Nephron progenitor cell (in vitro differentiated cells): ENCODE measurements at regions not wholly inside any gene's neighbourhood (a gene's known extent, or its start where the extent isn't known, plus 50 kb on each side); places are given as distances from the start of the nearest gene placed in this dataset.
"Not testable (repeated sequence)": the region's sequence is repeated elsewhere in the genome, so short reads cannot be mapped to it uniquely, and the experiment has no call there.

Experiments
- DNase-seq: peaks from one replicate; pipeline ENCODE4 v3.0.0; 2021
- H3K27ac Mint-ChIP-seq: 2 replicates; pipeline ENCODE4 v1.8.0; 2021; ENCODE audit warnings: mild to moderate bottlenecking, moderate library complexity, mixed read lengths
- H3K27me3 Mint-ChIP-seq: 2 replicates; pipeline ENCODE4 v1.8.0; 2021; ENCODE audit warnings: mild to moderate bottlenecking, low read depth, mixed read lengths; ENCODE audit not compliant: poor library complexity
- H3K36me3 Mint-ChIP-seq: 2 replicates; pipeline ENCODE4 v1.8.0; 2021; ENCODE audit warnings: low read depth, mixed read lengths
- H3K4me1 Mint-ChIP-seq: 2 replicates; pipeline ENCODE4 v1.8.0; 2021; ENCODE audit warnings: mixed read lengths
- H3K4me3 Mint-ChIP-seq: 2 replicates; pipeline ENCODE4 v1.8.0; 2021; ENCODE audit warnings: mild to moderate bottlenecking, moderate library complexity, mixed read lengths
- H3K9me3 Mint-ChIP-seq: 2 replicates; pipeline ENCODE4 v1.8.0; 2021; ENCODE audit warnings: mild to moderate bottlenecking, moderate library complexity, mixed read lengths
- TF ChIP-seq, protein P1 (sequence below): fragments of 200-600 bp; sonication (generic); IDR thresholded peaks from 2 replicates; pipeline ENCODE4 v1.5.0; 2021; ENCODE audit warnings: antibody characterized with exemption

DNA sequence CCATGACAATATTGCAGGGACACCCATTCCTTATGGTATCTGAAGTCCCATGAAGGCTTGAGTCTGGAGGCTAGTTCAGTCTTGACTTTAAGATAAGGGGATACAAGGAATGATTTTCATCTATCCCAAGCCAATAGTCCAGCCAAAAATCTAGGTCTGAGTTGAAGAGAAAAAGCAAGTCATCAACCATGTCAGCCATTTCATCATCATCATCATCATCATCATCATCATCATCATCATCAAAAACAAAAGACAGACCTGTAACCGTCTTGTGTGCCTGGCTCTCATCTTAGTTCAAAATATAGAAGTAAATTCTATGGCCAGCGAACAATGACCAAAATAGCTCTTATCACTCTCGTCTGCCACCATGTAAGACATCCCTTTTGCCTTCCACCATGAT, 59.5 kb upstream of the FAM90A26 start:
- not testable (repeated sequence) for H3K36me3 Mint-ChIP-seq, H3K4me1 Mint-ChIP-seq, H3K4me3 Mint-ChIP-seq, DNase-seq, H3K27ac Mint-ChIP-seq, H3K27me3 Mint-ChIP-seq
- H3K9me3 Mint-ChIP-seq: peaks cover 41% of the 10 kb centered on the region

DNA sequence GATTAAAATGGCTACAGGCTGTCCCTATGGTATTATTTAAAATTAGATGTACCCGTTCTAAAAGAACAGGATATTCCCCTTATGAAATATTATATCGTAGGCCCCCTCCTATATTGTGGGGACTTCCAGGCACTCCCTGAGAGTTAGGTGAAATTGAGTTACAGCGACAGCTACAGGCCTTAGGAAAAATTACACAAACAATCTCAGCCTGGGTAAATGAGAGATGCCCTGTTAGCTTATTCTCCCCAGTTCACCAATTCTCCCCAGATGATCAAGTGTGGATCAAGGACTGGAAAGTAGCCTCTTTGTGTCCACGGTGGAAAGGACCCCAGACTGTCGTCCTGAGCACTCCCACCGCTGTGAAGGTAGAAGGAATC, 67.1 kb upstream of the FAM90A26 start:
- not testable (repeated sequence) for H3K4me3 Mint-ChIP-seq, H3K4me1 Mint-ChIP-seq, H3K27me3 Mint-ChIP-seq, H3K27ac Mint-ChIP-seq, H3K36me3 Mint-ChIP-seq, DNase-seq
- H3K9me3 Mint-ChIP-seq: peaks cover 39% of the 10 kb centered on the region
- TF ChIP-seq, protein P1, sequence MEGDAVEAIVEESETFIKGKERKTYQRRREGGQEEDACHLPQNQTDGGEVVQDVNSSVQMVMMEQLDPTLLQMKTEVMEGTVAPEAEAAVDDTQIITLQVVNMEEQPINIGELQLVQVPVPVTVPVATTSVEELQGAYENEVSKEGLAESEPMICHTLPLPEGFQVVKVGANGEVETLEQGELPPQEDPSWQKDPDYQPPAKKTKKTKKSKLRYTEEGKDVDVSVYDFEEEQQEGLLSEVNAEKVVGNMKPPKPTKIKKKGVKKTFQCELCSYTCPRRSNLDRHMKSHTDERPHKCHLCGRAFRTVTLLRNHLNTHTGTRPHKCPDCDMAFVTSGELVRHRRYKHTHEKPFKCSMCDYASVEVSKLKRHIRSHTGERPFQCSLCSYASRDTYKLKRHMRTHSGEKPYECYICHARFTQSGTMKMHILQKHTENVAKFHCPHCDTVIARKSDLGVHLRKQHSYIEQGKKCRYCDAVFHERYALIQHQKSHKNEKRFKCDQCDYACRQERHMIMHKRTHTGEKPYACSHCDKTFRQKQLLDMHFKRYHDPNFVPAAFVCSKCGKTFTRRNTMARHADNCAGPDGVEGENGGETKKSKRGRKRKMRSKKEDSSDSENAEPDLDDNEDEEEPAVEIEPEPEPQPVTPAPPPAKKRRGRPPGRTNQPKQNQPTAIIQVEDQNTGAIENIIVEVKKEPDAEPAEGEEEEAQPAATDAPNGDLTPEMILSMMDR: peak; percentile 38

DNA sequence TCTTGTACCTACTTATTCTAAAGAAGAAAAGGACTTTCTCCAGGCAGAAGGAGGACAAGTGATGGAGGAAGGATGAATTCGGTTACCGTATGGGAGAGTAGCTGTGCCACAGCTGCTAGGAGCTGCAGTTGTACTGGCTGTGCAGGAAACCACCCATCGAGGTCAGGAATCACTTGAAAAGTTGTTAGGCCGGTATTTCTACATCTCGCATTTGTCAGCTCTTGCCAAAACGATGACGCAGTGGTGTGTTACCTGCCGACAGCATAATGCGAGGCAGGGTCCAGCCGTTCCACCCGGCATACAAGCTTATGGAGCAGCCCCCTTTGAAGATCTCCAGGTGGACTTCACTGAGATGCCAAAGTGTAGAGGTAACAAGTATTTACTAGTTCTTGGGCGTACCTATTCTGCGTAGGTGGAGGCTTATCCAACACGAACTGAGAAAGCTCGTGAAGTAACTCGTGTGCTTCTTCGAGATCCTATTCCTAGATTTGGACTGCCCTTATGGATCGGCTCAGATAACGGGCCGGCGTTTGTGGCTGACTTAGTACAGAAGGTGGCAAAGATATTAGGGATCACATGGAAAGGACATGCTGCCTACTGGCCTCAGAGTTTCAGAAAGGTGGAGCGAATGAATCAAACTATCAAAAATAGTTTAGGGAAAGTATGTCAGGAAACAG, 67.6 kb upstream of the FAM90A26 start:
- H3K4me1 Mint-ChIP-seq, H3K4me3 Mint-ChIP-seq, H3K27ac Mint-ChIP-seq: not testable (repeated sequence)

DNA sequence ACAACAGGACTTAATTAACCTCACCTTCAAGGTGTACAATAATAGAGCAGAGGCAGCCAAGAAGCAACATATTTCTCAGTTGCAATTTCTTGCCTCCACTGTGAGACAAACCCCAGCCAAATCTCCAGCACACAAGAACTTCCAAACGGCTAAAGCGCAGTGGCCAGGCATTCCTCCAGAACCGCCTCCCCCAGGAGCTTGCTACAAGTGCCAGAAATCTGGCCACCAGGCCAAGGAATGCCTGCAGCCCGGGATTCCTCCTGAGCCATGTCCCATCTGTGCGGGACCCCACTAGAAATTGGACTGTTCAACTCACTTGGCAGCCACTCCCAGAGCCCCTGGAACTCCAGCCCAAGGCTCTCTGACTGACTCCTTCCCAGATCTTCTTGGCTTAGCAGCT, 73.9 kb upstream of the FAM90A26 start:
- DNase-seq, H3K36me3 Mint-ChIP-seq, H3K27me3 Mint-ChIP-seq, H3K27ac Mint-ChIP-seq, H3K4me3 Mint-ChIP-seq, H3K4me1 Mint-ChIP-seq: not testable (repeated sequence)
- peaks cover 74% of the 10 kb centered on the region for H3K9me3 Mint-ChIP-seq

More for the DNA sequence above, 67.6 kb upstream of the FAM90A26 start:
- not testable (repeated sequence) for H3K36me3 Mint-ChIP-seq, H3K27me3 Mint-ChIP-seq, DNase-seq
- peaks cover 45% of the 10 kb centered on the region for H3K9me3 Mint-ChIP-seq

DNA sequence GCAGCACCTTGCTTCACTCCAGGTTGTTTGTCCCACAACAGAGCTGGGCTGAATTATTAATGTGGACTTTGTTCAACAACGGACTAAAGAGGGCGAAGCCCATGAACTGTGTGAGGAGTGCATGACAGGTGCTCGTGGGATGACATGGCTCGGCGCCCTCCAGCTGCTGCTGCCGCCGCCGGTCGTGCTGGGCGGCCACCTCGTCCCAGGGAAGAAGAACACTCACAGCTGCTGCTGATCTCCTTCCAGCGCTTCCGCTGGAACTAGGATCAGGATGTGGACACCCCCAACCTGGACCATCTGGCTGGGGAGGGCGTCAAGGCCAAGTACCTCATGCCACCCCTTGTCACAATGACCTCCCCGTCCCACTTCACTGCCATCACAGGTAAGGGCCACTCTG, 91.4 kb upstream of the FAM90A26 start:
- not testable (repeated sequence) for H3K4me1 Mint-ChIP-seq, DNase-seq, H3K27me3 Mint-ChIP-seq

DNA sequence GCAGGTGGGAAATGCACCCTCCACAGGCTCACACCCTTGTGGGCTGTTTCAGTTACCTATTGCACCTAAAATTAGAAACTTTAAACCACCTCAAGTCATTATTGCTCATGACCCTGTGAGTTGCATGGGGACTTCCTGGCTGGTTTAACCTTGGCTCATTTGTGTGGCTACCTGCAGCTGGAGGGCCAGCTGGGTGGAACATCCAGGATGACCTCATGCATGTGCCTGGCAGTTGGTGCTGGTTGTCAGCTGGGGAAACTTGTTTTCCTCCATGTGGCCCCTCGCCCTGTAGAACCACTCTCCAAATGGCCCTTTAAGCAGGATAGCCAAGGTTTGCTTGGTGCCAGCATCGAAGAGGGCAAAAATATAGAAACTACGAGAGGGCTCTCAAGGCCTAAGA, 93.2 kb upstream of the FAM90A26 start:
- not testable (repeated sequence) for H3K27ac Mint-ChIP-seq, H3K27me3 Mint-ChIP-seq, H3K4me3 Mint-ChIP-seq, DNase-seq, H3K36me3 Mint-ChIP-seq
- peaks cover 83% of the 10 kb centered on the region for H3K9me3 Mint-ChIP-seq
- peaks cover 13% of the 10 kb centered on the region for H3K4me1 Mint-ChIP-seq

More for the DNA sequence above, 91.4 kb upstream of the FAM90A26 start:
- H3K36me3 Mint-ChIP-seq, H3K4me3 Mint-ChIP-seq, H3K27ac Mint-ChIP-seq: not testable (repeated sequence)
- H3K9me3 Mint-ChIP-seq: peaks cover 85% of the 10 kb centered on the region

DNA sequence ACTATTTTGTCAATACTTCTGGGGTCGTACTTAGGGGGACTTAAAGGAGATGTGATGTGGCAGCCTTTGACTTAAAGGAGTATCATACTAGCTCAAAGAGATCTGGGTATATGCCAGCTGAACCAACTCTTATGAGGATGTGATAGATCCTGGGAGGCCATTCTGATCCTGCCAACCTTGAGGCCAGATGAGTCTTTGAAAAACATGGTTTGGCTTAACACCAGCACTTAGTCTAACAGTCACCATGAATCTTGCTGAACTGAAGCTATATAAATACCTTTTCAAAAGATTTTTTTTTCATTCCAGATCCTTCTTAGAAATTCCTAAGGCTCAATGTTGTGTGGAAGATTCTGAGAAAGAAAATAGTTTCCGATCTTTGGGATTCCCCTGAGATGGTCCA, 93.7 kb upstream of the FAM90A26 start:
- DNase-seq, H3K27me3 Mint-ChIP-seq, H3K4me3 Mint-ChIP-seq, H3K36me3 Mint-ChIP-seq, H3K27ac Mint-ChIP-seq: not testable (repeated sequence)
- H3K9me3 Mint-ChIP-seq: peaks cover 78% of the 10 kb centered on the region
- H3K4me1 Mint-ChIP-seq: peaks cover 13% of the 10 kb centered on the region

DNA sequence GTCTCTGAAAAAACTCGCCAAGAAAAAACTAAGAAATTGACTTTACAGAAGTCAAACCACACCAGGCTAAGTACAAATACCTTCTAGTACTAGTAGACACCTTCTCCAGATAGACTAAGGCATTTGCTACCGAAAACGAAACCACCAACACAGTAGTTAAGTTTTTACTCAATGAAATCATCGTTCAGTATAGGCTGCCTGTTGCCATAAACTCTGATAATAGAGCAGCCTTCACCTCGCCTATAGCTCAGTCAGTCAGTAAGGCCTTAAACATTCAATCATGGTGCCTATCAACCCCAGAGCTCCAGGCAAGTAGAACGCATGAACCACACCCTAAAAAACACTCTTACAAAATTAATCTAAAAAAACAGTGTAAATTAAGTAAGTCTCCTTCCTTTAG, 96.8 kb upstream of the FAM90A26 start:
- H3K36me3 Mint-ChIP-seq: not testable (repeated sequence)
- peaks cover 71% of the 10 kb centered on the region for H3K9me3 Mint-ChIP-seq

DNA sequence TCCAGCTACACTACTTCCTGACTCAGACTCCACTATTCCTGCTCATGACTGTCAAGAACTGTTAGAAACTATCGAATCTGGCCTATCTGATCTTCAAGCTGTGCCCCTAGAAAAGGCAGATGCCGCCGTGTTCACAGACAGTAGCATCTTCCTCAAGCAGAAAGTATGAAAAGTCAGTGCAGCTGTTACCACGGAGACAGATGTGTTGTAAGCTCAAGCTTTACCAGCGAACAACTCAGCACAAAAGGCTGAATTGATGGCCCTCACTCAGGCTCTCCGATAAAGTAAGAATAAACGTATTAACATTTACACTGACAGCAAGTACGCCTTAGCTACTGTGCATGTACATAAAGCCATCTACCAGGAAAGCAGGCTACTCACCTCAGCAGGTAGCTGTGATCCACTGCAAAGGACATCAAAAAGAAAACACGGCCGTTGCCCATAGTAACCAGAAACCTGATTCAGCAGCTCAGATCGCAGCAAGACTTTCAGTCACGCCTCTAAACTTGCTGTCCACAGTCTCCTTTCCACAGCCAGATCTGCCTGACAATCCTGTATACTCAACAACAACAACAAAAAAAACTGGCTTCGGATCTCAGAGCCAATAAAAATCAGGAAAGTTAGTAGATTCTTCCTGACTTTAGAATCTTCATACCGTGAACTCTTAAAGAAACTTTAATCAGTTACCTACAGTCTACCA, 97.5 kb upstream of the FAM90A26 start:
- H3K4me1 Mint-ChIP-seq: peaks cover 19% of the 10 kb centered on the region
- not testable (repeated sequence) for H3K4me3 Mint-ChIP-seq, H3K27me3 Mint-ChIP-seq, H3K36me3 Mint-ChIP-seq
- DNase-seq: peak; percentile 5
- peaks cover 71% of the 10 kb centered on the region for H3K9me3 Mint-ChIP-seq
- H3K27ac Mint-ChIP-seq: peak overlapping the region; percentile 10

More for the DNA sequence above, 96.8 kb upstream of the FAM90A26 start:
- Mint-ChIP-seq H3K27ac (peak overlapping the region; percentile 10), H3K4me1 (peaks cover 19% of the 10 kb centered on the region)
- not testable (repeated sequence) for DNase-seq, H3K4me3 Mint-ChIP-seq, H3K27me3 Mint-ChIP-seq

DNA sequence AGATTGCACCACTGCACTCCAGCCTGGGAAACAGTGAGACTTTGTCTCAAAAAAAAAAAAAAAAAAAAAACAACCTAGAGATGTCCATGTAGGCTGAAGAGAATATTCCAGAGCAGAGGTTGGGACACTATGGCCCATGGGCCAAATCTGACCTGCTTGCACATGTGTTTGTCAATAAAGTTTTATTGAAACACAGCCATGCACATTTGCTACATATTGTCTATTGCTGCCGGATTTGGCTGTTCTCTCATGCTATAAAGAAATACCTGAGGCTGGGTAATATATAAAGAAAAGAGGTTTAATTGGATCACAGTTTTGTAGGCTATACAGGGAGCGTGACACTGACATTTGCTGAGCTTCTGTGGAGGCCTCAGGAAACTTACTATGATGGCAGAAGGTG, 102.3 kb upstream of the FAM90A26 start:
- H3K27ac Mint-ChIP-seq, H3K27me3 Mint-ChIP-seq, H3K36me3 Mint-ChIP-seq, H3K4me3 Mint-ChIP-seq, DNase-seq: not testable (repeated sequence)
- peaks cover 71% of the 10 kb centered on the region for H3K9me3 Mint-ChIP-seq
- H3K4me1 Mint-ChIP-seq: peaks cover 14% of the 10 kb centered on the region

DNA sequence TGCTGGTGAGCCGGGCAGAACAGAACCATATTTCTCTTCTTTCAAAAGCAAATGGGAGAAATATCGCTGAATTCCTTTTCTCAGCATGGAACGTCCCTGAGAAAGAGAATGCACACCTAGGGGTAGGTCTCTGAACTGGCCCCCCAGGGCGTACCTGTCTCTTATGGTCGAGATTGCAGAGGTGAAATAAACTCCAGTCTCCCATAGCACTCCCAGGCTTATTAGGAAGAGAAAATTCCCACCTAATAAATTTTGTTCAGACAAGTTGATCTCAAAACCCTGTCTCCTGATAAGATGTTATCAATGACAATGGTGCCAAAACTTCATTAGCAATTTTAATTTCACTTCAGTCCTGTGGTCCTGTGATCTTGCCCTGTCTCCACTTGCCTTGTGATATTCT, 106.6 kb upstream of the FAM90A26 start:
- H3K4me1 Mint-ChIP-seq, DNase-seq: not testable (repeated sequence)

DNA sequence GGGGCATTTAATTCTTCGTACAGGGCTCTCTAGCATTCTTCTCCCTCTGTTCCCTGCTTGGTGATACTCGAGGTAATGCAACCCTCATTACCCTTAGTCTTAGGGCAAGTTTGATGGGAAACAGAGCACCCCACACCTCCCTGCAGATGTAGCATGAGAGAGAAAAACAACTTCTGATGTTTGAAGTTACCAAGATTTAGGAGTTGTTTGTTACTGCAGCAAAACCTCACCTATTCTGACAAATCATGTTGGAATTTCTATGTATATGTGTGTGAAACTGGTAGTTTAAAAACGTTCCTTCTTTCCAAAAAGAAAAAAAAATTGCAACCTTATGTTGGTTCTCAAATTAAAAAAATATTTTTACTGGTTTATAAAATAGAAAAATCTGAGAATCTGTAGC, 145.3 kb upstream of the FAM90A26 start:
- not testable (repeated sequence) for H3K27ac Mint-ChIP-seq, H3K4me1 Mint-ChIP-seq, DNase-seq, H3K4me3 Mint-ChIP-seq, H3K36me3 Mint-ChIP-seq
- Mint-ChIP-seq H3K27me3 (peaks cover 11% of the 10 kb centered on the region), H3K9me3 (peaks cover 51% of the 10 kb centered on the region)

More for the DNA sequence above, 106.6 kb upstream of the FAM90A26 start:
- not testable (repeated sequence) for H3K4me3 Mint-ChIP-seq, H3K27me3 Mint-ChIP-seq, H3K36me3 Mint-ChIP-seq, H3K27ac Mint-ChIP-seq
- peaks cover 58% of the 10 kb centered on the region for H3K9me3 Mint-ChIP-seq

DNA sequence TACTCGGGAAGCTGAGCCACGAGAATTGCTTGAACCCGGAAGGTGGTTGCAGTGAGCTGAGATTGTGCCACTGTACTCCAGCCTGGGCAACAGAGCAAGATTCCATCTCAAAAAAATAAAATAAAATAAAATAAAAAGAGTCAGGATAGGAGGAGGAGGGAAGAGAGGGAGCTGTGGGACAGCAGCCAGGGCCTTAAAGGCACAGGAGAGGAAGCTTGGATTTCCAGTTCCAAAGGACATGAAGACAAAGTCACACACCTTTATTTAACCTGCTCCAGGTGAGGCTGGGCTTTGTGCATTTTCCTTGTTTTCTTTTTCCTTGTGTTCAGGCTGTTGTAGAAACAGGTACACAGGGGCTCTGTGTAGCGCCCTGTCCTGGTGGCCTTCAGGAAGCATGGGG, 138.2 kb upstream of the HMX1 start:
- peaks cover 30% of the 10 kb centered on the region for H3K27me3 Mint-ChIP-seq
- not testable (repeated sequence) for H3K4me1 Mint-ChIP-seq, DNase-seq, H3K4me3 Mint-ChIP-seq, H3K36me3 Mint-ChIP-seq, H3K27ac Mint-ChIP-seq
- peaks cover 48% of the 10 kb centered on the region for H3K9me3 Mint-ChIP-seq

DNA sequence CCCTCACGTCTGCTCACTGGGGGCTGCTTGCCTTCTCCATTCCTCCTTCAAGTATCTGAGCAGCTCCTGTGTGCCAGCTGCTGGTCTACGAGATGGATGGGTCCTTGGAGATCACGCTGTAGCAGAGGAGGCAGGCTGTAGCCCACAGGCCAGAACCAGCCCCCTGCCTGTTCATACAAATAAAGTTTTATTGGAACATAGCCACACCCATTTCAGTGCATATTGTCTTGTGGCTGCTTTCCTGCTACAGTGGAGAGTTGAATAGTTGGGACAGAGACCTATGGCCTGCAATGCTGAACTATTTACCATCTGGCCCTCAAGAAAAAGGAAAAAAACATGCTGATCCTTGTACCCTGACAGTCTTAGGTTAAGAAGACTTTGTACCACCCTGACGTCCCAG, 136.8 kb upstream of the HMX1 start:
- not testable (repeated sequence) for H3K4me1 Mint-ChIP-seq, H3K36me3 Mint-ChIP-seq, H3K27ac Mint-ChIP-seq, H3K4me3 Mint-ChIP-seq, DNase-seq
- Mint-ChIP-seq H3K27me3 (peaks cover 35% of the 10 kb centered on the region), H3K9me3 (peaks cover 43% of the 10 kb centered on the region)
